GM23338 (cell line): ENCODE measurements at regions not wholly inside any gene's neighbourhood (a gene's known extent, or its start where the extent isn't known, plus 50 kb on each side); places are given as distances from the start of the nearest gene placed in this dataset.

Source experiments
- ATAC-seq: fragments of 200-7000 bp; cut with Tn5 transposase; 3 replicates; pipeline ENCODE4 v1.9.1; 2020
- DNase-seq: peaks from one replicate; pipeline ENCODE4 v3.0.0-alpha.2; 2015; ENCODE audit warnings: low spot score
- H2AFZ ChIP-seq: fragments of 200-600 bp; sonication (generic); 2 replicates; pipeline ENCODE4 v1.8.0; 2016; ENCODE audit warnings: antibody characterized with exemption, mild to moderate bottlenecking, moderate library complexity
- H3F3A ChIP-seq: fragments of 200-600 bp; sonication (generic); replicated peaks from 2 replicates; pipeline ENCODE4 v1.8.0; 2017; ENCODE audit warnings: antibody characterized with exemption, mixed run types, low read depth
- H3K27ac ChIP-seq: fragments of 200-600 bp; sonication (generic); 2 replicates; pipeline ENCODE4 v1.6.1; 2016; ENCODE audit warnings: low read depth
- H3K27me3 ChIP-seq: fragments of 200-600 bp; sonication (generic); 2 replicates; pipeline ENCODE4 v1.8.0; 2016; ENCODE audit warnings: mild to moderate bottlenecking, mixed run types, moderate library complexity; ENCODE audit not compliant: insufficient read depth
- H3K36me3 ChIP-seq: fragments of 200-600 bp; sonication (generic); 2 replicates; pipeline ENCODE4 v1.8.0; 2016; ENCODE audit warnings: mild to moderate bottlenecking; ENCODE audit not compliant: insufficient read depth
- H3K4me1 ChIP-seq: fragments of 200-600 bp; sonication (generic); 2 replicates; pipeline ENCODE4 v1.8.0; 2016; ENCODE audit warnings: mild to moderate bottlenecking, moderate library complexity; ENCODE audit not compliant: insufficient read depth
- H3K4me2 ChIP-seq: fragments of 200-600 bp; sonication (generic); 2 replicates; pipeline ENCODE4 v1.7.1; 2017; ENCODE audit warnings: mixed run types
- H3K4me3 ChIP-seq: fragments of 200-600 bp; sonication (generic); 2 replicates; pipeline ENCODE4 v1.6.1; 2016; ENCODE audit warnings: mixed run types
- H3K79me2 ChIP-seq: fragments of 200-600 bp; sonication (generic); replicated peaks from 2 replicates; pipeline ENCODE4 v1.8.0; 2017; ENCODE audit warnings: mild to moderate bottlenecking; ENCODE audit not compliant: insufficient read depth
- H3K9me2 ChIP-seq: fragments of 200-600 bp; sonication (generic); 2 replicates; pipeline ENCODE4 v1.8.0; 2017; ENCODE audit not compliant: insufficient read depth
- H4K20me1 ChIP-seq: fragments of 200-600 bp; sonication (generic); replicated peaks from 2 replicates; pipeline ENCODE4 v1.8.0; 2017; ENCODE audit warnings: mild to moderate bottlenecking; ENCODE audit not compliant: insufficient read depth
- H3K27ac Mint-ChIP-seq: 2 replicates; pipeline ENCODE4 v1.8.0; 2020; ENCODE audit warnings: inconsistent platforms, mild to moderate bottlenecking, moderate library complexity, mixed read lengths
- H3K27me3 Mint-ChIP-seq: 3 replicates; pipeline ENCODE4 v1.8.0; 2022; ENCODE audit warnings: low read depth, mild to moderate bottlenecking, moderate library complexity, mixed read lengths, inconsistent platforms; ENCODE audit not compliant: insufficient read depth, poor library complexity
- H3K36me3 Mint-ChIP-seq: 3 replicates; pipeline ENCODE4 v1.8.0; 2021; ENCODE audit warnings: low read depth, mild to moderate bottlenecking, inconsistent platforms, moderate library complexity, mixed read lengths
- H3K4me1 Mint-ChIP-seq: 3 replicates; pipeline ENCODE4 v1.8.0; 2020; ENCODE audit warnings: mild to moderate bottlenecking, inconsistent platforms, mixed read lengths
- H3K4me3 Mint-ChIP-seq: 3 replicates; pipeline ENCODE4 v1.8.0; 2021; ENCODE audit warnings: moderate library complexity, mild to moderate bottlenecking, inconsistent platforms, mixed read lengths
- H3K9me3 Mint-ChIP-seq: 3 replicates; pipeline ENCODE4 v1.8.0; 2020; ENCODE audit warnings: moderate library complexity, mild to moderate bottlenecking, inconsistent platforms, mixed read lengths
- CTCF ChIP-seq, 2 experiments: fragments of 200-600 bp in 1 of 2; sonication (generic) in 1 of 2; conservative IDR thresholded peaks; 2 replicates each; pipeline versions ENCODE4 v1.5.1 to v1.6.1; 2016 to 2017; ENCODE audit warnings: antibody characterized with exemption in 2 of 2, low read depth in 2 of 2, mild to moderate bottlenecking in 2 of 2, moderate library complexity in 1 of 2
- JUNB ChIP-seq: IDR thresholded peaks from one replicate; pipeline ENCODE4 v1.6.1; 2016; ENCODE audit warnings: antibody characterized with exemption; ENCODE audit not compliant: unreplicated experiment
- NANOG ChIP-seq: IDR thresholded peaks from 2 replicates; pipeline ENCODE4 v1.6.1; 2016; ENCODE audit warnings: antibody characterized with exemption, borderline replicate concordance
- POLR2AphosphoS5 ChIP-seq: IDR thresholded peaks from 2 replicates; pipeline ENCODE4 v1.6.1; 2016; ENCODE audit warnings: antibody characterized with exemption, low read depth
- REST ChIP-seq: IDR thresholded peaks from one replicate; pipeline ENCODE4 v1.6.1; 2018; ENCODE audit warnings: antibody characterized with exemption; ENCODE audit not compliant: unreplicated experiment
- ZNF114 ChIP-seq: fragments of 250-450 bp; sonication (Bioruptor Pico); IDR thresholded peaks from 2 replicates; pipeline ENCODE4 v1.5.0; 2020; ENCODE audit warnings: mild to moderate bottlenecking, moderate library complexity
- ZNF462 ChIP-seq: fragments of 250-450 bp; sonication (Bioruptor Pico); IDR thresholded peaks from 2 replicates; pipeline ENCODE4 v1.5.0; 2020; ENCODE audit warnings: mild to moderate bottlenecking, moderate library complexity

- ATAC-seq (no peak), DNase-seq (no peak)
- no peaks in the 10 kb centered on the region for H3K4me1 Mint-ChIP-seq
- H3K27me3 Mint-ChIP-seq: no peaks in the 10 kb centered on the region
- Histone ChIP-seq H3K9me2 (no peaks in the 10 kb centered on the region), H3K4me1 (no peaks in the 10 kb centered on the region), H3K4me2 (no peak overlapping the region), H3K27me3 (no peaks in the 10 kb centered on the region), H3K27ac (no peak overlapping the region), H3F3A (no peaks in the 10 kb centered on the region), H3K79me2 (no peaks in the 10 kb centered on the region), H2AFZ (no peak overlapping the region), H4K20me1 (no peaks in the 10 kb centered on the region), H3K36me3 (no peaks in the 10 kb centered on the region), H3K4me3 (no peak overlapping the region)
- H3K4me3 Mint-ChIP-seq: no peak overlapping the region
- no peak overlapping the region for H3K27ac Mint-ChIP-seq
- H3K9me3 Mint-ChIP-seq: no peaks in the 10 kb centered on the region
- H3K36me3 Mint-ChIP-seq: no peaks in the 10 kb centered on the region
- TF ChIP-seq POLR2AphosphoS5 (no peak), CTCF (conservative IDR thresholded peaks at IDR 0.05; ENCODE audit: low read depth in 2 of 2) (no peak), ZNF462 (no peak), ZNF114 (CRISPR knock-in tag) (no peak), REST (no peak), NANOG (no peak), JUNB (no peak)
These were observed 295.6 kb upstream of the MEF2C start for GRCh38 chr5:89178541-89178940.
